Gastrocnemius medialis (tissue), 4 donors: ENCODE measurements at regions not wholly inside any gene's neighbourhood (a gene's known extent, or its start where the extent isn't known, plus 50 kb on each side); places are given as distances from the start of the nearest gene placed in this dataset.
"Not testable (repeated sequence)": the region's sequence is repeated elsewhere in the genome, so short reads cannot be mapped to it uniquely, and the experiment has no call there.

ENCODE experiments used
- ATAC-seq, 2 donors: fragments of 150-250 bp; one replicate each; pipeline ENCODE4 v1.9.1; 2016
- DNase-seq, 2 donors: peaks; one replicate each; pipeline ENCODE4 v3.0.0-alpha.2; 2019
- H3K27ac ChIP-seq, 4 donors: fragments of 200-600 bp; sonication (generic); 1 replicate in 1 of 4; 2 replicates in 3 of 4; pipeline ENCODE4 v1.5.1; 2016 to 2018; ENCODE audit warnings: mild to moderate bottlenecking in 2 of 4, moderate library complexity in 1 of 4
- H3K27me3 ChIP-seq, 3 donors: fragments of 200-600 bp; sonication (generic) in 2 of 3; 1 replicate in 1 of 3; 2 replicates in 2 of 3; pipeline versions ENCODE4 v1.5.1 to v1.6.0; 2016 to 2019; ENCODE audit warnings: mild to moderate bottlenecking in 1 of 3, moderate library complexity in 1 of 3
- H3K36me3 ChIP-seq, 2 donors: fragments of 200-600 bp; sonication (generic) in 1 of 2; one replicate each; pipeline ENCODE4 v1.5.1; 2017 to 2018
- H3K4me1 ChIP-seq, 2 donors: fragments of 200-600 bp; sonication (generic) in 1 of 2; one replicate each; pipeline ENCODE4 v1.5.1; 2016 to 2017; ENCODE audit warnings: mild to moderate bottlenecking in 2 of 2
- H3K4me3 ChIP-seq, 4 donors: fragments of 200-600 bp; sonication (generic) in 3 of 4; 1 replicate in 1 of 4; 2 replicates in 3 of 4; pipeline ENCODE4 v1.5.1; 2016 to 2019; ENCODE audit warnings: mild to moderate bottlenecking in 2 of 4
- H3K9me3 ChIP-seq, 3 donors: fragments of 200-600 bp; sonication (generic) in 2 of 3; 1 replicate in 1 of 3; 2 replicates in 2 of 3; pipeline ENCODE4 v1.5.1; 2016 to 2019
- POLR2A ChIP-seq, 2 donors: fragments of 450-650 bp; IDR thresholded peaks; one replicate each; pipeline ENCODE4 v1.6.1; 2017; ENCODE audit warnings: antibody characterized with exemption in 2 of 2, mild to moderate bottlenecking in 2 of 2, moderate library complexity in 2 of 2
- in situ Hi-C, 4 donors: fragments of 200-750 bp; cut with MboI; loops; one replicate each; pipeline versions ENCODE4 v1.15.0 to v1.8.0; 2017; ENCODE audit warnings: low sequenced_read_pairs in 4 of 4
- intact Hi-C: fragments of 100-400 bp; cut with DNase I; formaldehyde crosslinking; loops from one replicate; pipeline ENCODE4 v1.15.1; 2023; ENCODE audit warnings: low total_unique reads
- TF ChIP-seq, protein P1 (sequence below), 5 experiments: fragments of 450-650 bp in 3 of 5; fragments of 200-600 bp in 2 of 5; sonication (generic) in 2 of 5; IDR thresholded peaks in 4 of 5; conservative IDR thresholded peaks in 1 of 5; 1 replicate in 4 of 5; 2 replicates in 1 of 5; pipeline ENCODE4 v1.5.1; 2016 to 2019; ENCODE audit warnings: antibody characterized with exemption in 5 of 5, mild to moderate bottlenecking in 3 of 5, moderate library complexity in 3 of 5

GRCh38 chr21:32958288-32959002 is 67.3 kb upstream of the OLIG2 start:
- no peak overlapping the region for H3K27ac ChIP-seq
- no peaks in the 10 kb centered on the region for H3K36me3 ChIP-seq
- in situ Hi-C loops = no loop called here
- H3K4me1 ChIP-seq = no peaks in the 10 kb centered on the region
- no peaks in the 10 kb centered on the region for H3K9me3 ChIP-seq
- TF ChIP-seq, protein P1, sequence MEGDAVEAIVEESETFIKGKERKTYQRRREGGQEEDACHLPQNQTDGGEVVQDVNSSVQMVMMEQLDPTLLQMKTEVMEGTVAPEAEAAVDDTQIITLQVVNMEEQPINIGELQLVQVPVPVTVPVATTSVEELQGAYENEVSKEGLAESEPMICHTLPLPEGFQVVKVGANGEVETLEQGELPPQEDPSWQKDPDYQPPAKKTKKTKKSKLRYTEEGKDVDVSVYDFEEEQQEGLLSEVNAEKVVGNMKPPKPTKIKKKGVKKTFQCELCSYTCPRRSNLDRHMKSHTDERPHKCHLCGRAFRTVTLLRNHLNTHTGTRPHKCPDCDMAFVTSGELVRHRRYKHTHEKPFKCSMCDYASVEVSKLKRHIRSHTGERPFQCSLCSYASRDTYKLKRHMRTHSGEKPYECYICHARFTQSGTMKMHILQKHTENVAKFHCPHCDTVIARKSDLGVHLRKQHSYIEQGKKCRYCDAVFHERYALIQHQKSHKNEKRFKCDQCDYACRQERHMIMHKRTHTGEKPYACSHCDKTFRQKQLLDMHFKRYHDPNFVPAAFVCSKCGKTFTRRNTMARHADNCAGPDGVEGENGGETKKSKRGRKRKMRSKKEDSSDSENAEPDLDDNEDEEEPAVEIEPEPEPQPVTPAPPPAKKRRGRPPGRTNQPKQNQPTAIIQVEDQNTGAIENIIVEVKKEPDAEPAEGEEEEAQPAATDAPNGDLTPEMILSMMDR (IDR thresholded peaks at IDR 0.05 in 4 of 5, conservative IDR thresholded peaks at IDR 0.05 in 1 of 5) = no peak
- TF ChIP-seq POLR2A (IDR thresholded peaks at IDR 0.05) = no peak
- H3K4me3 ChIP-seq = no peak overlapping the region
- peak in 1 of 2 donors; percentile 44 for ATAC-seq
- no peak for DNase-seq
- peaks cover 12 to 36% (median 21%) of the 10 kb centered on the region in 3 donors for H3K27me3 ChIP-seq
- intact Hi-C loops = no loop called here

- DNase-seq (no peak), ATAC-seq (no peak)
- TF ChIP-seq, protein P1 (IDR thresholded peaks at IDR 0.05 in 4 of 5, conservative IDR thresholded peaks at IDR 0.05 in 1 of 5) = no peak
- no peak for TF ChIP-seq POLR2A (IDR thresholded peaks at IDR 0.05)
- Histone ChIP-seq H3K27me3 (peaks cover 12 to 19% (median 13%) of the 10 kb centered on the region in 3 donors), H3K4me1 (no peaks in the 10 kb centered on the region), H3K9me3 (no peaks in the 10 kb centered on the region), H3K27ac (no peak overlapping the region), H3K36me3 (no peaks in the 10 kb centered on the region), H3K4me3 (no peak overlapping the region)
- in situ Hi-C loops = no loop called here
- intact Hi-C loops = no loop called here
Observed at GRCh38 chr21:32962268-32962667, 63.5 kb upstream of the OLIG2 start.

DNA sequence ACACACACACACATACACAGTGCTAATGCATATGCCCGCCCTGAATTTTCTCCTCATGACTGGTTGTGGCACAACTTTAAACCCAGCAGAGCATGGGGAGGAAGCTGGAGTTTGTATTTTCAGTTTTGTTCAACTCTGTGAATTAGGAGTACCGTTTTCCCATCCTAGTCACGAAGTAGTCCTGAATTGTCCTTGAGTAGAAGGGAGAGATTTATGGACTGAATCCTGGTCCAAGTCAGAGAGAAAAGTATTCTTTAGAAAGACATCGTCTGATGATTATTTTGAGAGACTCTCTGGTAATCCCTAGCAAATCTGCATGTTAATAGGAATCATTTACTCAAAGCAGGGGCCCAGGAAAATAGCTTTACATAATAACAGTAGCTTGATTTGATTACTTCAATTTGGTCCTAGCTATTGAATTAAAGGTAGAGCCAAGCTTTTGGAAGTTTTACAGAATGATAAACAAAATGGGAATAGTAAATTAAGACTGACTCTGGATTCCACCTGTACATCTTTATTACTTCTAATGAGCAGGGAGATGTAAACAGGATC is 60.5 kb upstream of the OLIG2 start:
- no peaks in the 10 kb centered on the region for H3K4me1 ChIP-seq
- peaks cover under 1 to 12% (median 10%) of the 10 kb centered on the region in 3 donors for H3K27me3 ChIP-seq
- intact Hi-C loops = no loop called here
- no peaks in the 10 kb centered on the region for H3K36me3 ChIP-seq
- H3K9me3 ChIP-seq = no peaks in the 10 kb centered on the region
- H3K27ac ChIP-seq = no peak overlapping the region
- no peak overlapping the region for H3K4me3 ChIP-seq
- ATAC-seq = no peak
- TF ChIP-seq, protein P1 (IDR thresholded peaks at IDR 0.05 in 4 of 5, conservative IDR thresholded peaks at IDR 0.05 in 1 of 5) = no peak
- no peak for TF ChIP-seq POLR2A (IDR thresholded peaks at IDR 0.05)
- in situ Hi-C loops = no loop called here
- no peak for DNase-seq

DNA sequence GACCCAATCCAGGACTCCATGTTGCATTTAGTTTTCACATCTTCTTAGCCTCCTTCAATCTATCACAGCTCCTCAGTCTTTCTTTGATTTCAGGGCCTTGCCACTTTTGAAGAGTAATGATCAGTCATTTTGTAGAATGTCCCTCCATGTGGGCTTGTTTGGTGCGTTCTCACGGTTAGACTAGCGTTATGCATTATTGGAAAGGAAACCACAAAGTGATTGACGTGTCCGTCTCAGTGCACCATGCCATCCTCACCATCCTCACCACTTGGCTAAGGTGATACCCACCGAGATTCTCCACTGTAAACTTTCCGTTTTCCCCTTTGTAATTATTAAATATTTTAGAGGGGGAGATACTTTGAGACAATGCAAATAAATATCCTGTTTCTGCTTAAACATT is 59.6 kb upstream of the OLIG2 start:
- intact Hi-C loops = no loop called here
- Histone ChIP-seq H3K4me1 (no peaks in the 10 kb centered on the region), H3K4me3 (no peak overlapping the region), H3K27ac (no peak overlapping the region), H3K27me3 (peaks cover 0 to 5% (median 3%) of the 10 kb centered on the region in 3 donors), H3K36me3 (no peaks in the 10 kb centered on the region), H3K9me3 (no peaks in the 10 kb centered on the region)
- ATAC-seq = no peak
- no peak for TF ChIP-seq POLR2A (IDR thresholded peaks at IDR 0.05)
- TF ChIP-seq, protein P1 (IDR thresholded peaks at IDR 0.05 in 4 of 5, conservative IDR thresholded peaks at IDR 0.05 in 1 of 5) = no peak
- no peak for DNase-seq
- in situ Hi-C loops = no loop called here

GRCh38 chr21:32968103-32968502 is 57.6 kb upstream of the OLIG2 start:
- H3K27me3 ChIP-seq, intact Hi-C loops, H3K4me1 ChIP-seq, DNase-seq, H3K9me3 ChIP-seq, H3K4me3 ChIP-seq, H3K27ac ChIP-seq, ATAC-seq, in situ Hi-C loops, H3K36me3 ChIP-seq: not testable (repeated sequence)
